ENCODE measurements at regions not wholly inside any gene's neighbourhood (a gene's known extent, or its start where the extent isn't known, plus 50 kb on each side); places are given as distances from the start of the nearest gene placed in this dataset.

DNA sequence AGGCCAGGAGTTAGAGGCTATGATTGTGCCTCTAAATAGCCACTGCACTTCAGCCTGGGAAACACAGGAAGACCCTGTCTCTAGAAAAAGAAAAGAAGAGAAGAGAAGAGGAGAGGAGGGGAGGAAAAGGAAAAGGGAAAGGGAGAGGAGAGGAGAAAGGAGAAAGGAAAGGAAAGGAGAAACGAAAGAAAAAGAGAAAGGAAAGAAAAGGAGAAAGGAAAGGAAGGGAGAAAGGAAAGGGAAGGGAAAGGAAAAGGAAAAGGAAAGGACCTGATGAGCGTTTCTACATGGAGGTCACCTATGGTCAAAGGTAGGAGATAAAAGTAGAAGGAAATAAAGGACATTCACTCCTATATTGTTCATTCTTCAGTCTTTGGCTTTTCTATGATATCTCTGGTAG lies 109.1 kb upstream of the TRPC4 start:
- no peaks in the 10 kb centered on the region for H3K9me3 ChIP-seq (ENCODE audit: low read length)
- H3K79me2 ChIP-seq (ENCODE audit: insufficient read depth, low read length) = no peaks in the 10 kb centered on the region
- H3K36me3 ChIP-seq (ENCODE audit: insufficient read depth, low read length) = no peaks in the 10 kb centered on the region
- H3F3A ChIP-seq (ENCODE audit: insufficient read depth, low read length) = no peaks in the 10 kb centered on the region
- H3K4me3 ChIP-seq (ENCODE audit: low read depth, low read length, poor library complexity, severe bottlenecking) = no peak overlapping the region
- H3K4me2 ChIP-seq (ENCODE audit: low read length) = no peak overlapping the region
- no peak overlapping the region for H3K9ac ChIP-seq (ENCODE audit: low read length)
- no peaks in the 10 kb centered on the region for H3K4me1 ChIP-seq (ENCODE audit: insufficient read depth, low read length, severe bottlenecking)
- no peaks in the 10 kb centered on the region for H3K9me2 ChIP-seq (ENCODE audit: low read depth, low read length)
- H3K27me3 ChIP-seq (ENCODE audit: insufficient read depth, low read length) = no peaks in the 10 kb centered on the region
- H3K27ac ChIP-seq (ENCODE audit: low read depth, low read length, poor library complexity, severe bottlenecking) = no peak overlapping the region
- TF ChIP-seq EZH2 (IDR thresholded peaks at IDR 0.05; ENCODE audit: borderline replicate concordance, low read length) = no peak
- TF ChIP-seq, protein P1, sequence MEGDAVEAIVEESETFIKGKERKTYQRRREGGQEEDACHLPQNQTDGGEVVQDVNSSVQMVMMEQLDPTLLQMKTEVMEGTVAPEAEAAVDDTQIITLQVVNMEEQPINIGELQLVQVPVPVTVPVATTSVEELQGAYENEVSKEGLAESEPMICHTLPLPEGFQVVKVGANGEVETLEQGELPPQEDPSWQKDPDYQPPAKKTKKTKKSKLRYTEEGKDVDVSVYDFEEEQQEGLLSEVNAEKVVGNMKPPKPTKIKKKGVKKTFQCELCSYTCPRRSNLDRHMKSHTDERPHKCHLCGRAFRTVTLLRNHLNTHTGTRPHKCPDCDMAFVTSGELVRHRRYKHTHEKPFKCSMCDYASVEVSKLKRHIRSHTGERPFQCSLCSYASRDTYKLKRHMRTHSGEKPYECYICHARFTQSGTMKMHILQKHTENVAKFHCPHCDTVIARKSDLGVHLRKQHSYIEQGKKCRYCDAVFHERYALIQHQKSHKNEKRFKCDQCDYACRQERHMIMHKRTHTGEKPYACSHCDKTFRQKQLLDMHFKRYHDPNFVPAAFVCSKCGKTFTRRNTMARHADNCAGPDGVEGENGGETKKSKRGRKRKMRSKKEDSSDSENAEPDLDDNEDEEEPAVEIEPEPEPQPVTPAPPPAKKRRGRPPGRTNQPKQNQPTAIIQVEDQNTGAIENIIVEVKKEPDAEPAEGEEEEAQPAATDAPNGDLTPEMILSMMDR (IDR thresholded peaks at IDR 0.05; ENCODE audit: low read length) = no peak
- H2AFZ ChIP-seq (ENCODE audit: low read length) = no peak overlapping the region
- no peaks in the 10 kb centered on the region for H4K20me1 ChIP-seq (ENCODE audit: insufficient read depth, low read length)

DNA sequence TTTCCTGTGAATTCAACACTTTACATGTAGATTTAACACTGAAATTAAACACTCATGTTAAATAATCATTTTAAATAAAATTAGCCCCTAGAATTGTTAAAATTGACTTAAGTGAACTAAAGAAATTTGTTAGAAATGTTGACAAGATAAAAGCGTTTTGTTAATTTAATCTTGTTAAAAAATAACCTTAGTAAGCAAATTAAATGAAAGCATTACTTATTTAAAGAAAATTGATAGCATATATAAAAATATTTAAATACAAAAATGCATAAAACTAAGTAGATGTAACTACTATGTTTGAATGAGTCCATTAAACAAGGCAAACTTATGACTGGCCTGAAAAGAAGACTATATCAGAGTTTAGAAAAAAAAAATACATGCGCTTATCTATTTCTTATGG lies 99.0 kb upstream of the TRPC4 start:
- Histone ChIP-seq H3K36me3 (ENCODE audit: insufficient read depth, low read length) (no peaks in the 10 kb centered on the region), H3K9ac (ENCODE audit: low read length) (no peak overlapping the region), H3F3A (ENCODE audit: insufficient read depth, low read length) (no peaks in the 10 kb centered on the region), H3K4me3 (ENCODE audit: low read depth, low read length, poor library complexity, severe bottlenecking) (no peak overlapping the region), H3K27me3 (ENCODE audit: insufficient read depth, low read length) (no peaks in the 10 kb centered on the region), H3K79me2 (ENCODE audit: insufficient read depth, low read length) (no peaks in the 10 kb centered on the region), H3K4me2 (ENCODE audit: low read length) (no peak overlapping the region), H4K20me1 (ENCODE audit: insufficient read depth, low read length) (no peaks in the 10 kb centered on the region), H3K4me1 (ENCODE audit: insufficient read depth, low read length, severe bottlenecking) (no peaks in the 10 kb centered on the region), H2AFZ (ENCODE audit: low read length) (no peak overlapping the region), H3K9me2 (ENCODE audit: low read depth, low read length) (no peaks in the 10 kb centered on the region), H3K27ac (ENCODE audit: low read depth, low read length, poor library complexity, severe bottlenecking) (no peak overlapping the region), H3K9me3 (ENCODE audit: low read length) (no peaks in the 10 kb centered on the region)
- TF ChIP-seq EZH2 (IDR thresholded peaks at IDR 0.05; ENCODE audit: borderline replicate concordance, low read length) = no peak
- TF ChIP-seq, protein P1 (IDR thresholded peaks at IDR 0.05; ENCODE audit: low read length) = no peak

DNA sequence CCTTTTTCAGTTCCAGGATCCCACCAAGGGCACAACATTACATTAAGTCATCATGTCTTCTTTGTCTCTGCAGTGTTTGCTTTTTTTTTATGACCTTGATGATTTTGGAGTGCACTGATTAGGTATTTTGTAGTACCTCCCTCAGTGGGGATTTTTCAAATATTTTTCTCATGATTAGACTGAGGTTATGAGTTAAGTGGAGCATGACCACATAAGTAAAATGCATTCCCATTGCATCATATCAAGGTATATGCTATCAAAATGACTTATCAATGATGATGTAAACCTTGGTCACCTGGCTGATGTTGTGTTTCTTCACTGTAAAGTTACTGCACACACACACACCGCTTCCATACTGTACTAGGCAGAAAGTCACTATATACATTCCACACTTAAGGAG lies 96.7 kb upstream of the TRPC4 start:
- Histone ChIP-seq H3K9ac (ENCODE audit: low read length) (no peak overlapping the region), H2AFZ (ENCODE audit: low read length) (no peak overlapping the region), H3K4me2 (ENCODE audit: low read length) (no peak overlapping the region), H3F3A (ENCODE audit: insufficient read depth, low read length) (no peaks in the 10 kb centered on the region), H3K27ac (ENCODE audit: low read depth, low read length, poor library complexity, severe bottlenecking) (no peak overlapping the region), H3K79me2 (ENCODE audit: insufficient read depth, low read length) (no peaks in the 10 kb centered on the region), H3K4me3 (ENCODE audit: low read depth, low read length, poor library complexity, severe bottlenecking) (no peak overlapping the region), H3K4me1 (ENCODE audit: insufficient read depth, low read length, severe bottlenecking) (no peaks in the 10 kb centered on the region), H3K36me3 (ENCODE audit: insufficient read depth, low read length) (no peaks in the 10 kb centered on the region), H4K20me1 (ENCODE audit: insufficient read depth, low read length) (no peaks in the 10 kb centered on the region), H3K9me3 (ENCODE audit: low read length) (no peaks in the 10 kb centered on the region), H3K9me2 (ENCODE audit: low read depth, low read length) (no peaks in the 10 kb centered on the region), H3K27me3 (ENCODE audit: insufficient read depth, low read length) (no peaks in the 10 kb centered on the region)
- TF ChIP-seq EZH2 (IDR thresholded peaks at IDR 0.05; ENCODE audit: borderline replicate concordance, low read length) = no peak
- TF ChIP-seq, protein P1 (IDR thresholded peaks at IDR 0.05; ENCODE audit: low read length) = no peak

All from OCI-LY1 (cell line).